Ishikawa (cell line): ENCODE measurements at regions not wholly inside any gene's neighbourhood (a gene's known extent, or its start where the extent isn't known, plus 50 kb on each side); places are given as distances from the start of the nearest gene placed in this dataset.

Experiments used
- CEBPB ChIP-seq: IDR thresholded peaks from 2 replicates; pipeline ENCODE4 v1.6.1; 2012
- CREB1 ChIP-seq: IDR thresholded peaks from 2 replicates; pipeline ENCODE4 v1.6.1; 2012; ENCODE audit warnings: low read depth
- EGR1 ChIP-seq: IDR thresholded peaks from 2 replicates; pipeline ENCODE4 v1.6.1; 2012
- EP300 ChIP-seq: IDR thresholded peaks from 2 replicates; pipeline ENCODE4 v1.6.1; 2012; ENCODE audit warnings: borderline replicate concordance
- MAX ChIP-seq: IDR thresholded peaks from 2 replicates; pipeline ENCODE4 v1.6.1; 2012
- RAD21 ChIP-seq: IDR thresholded peaks from 2 replicates; pipeline ENCODE4 v1.6.1; 2012; ENCODE audit warnings: low read depth
- REST ChIP-seq: IDR thresholded peaks from 2 replicates; pipeline ENCODE4 v1.6.1; 2012; ENCODE audit warnings: low read depth, mild to moderate bottlenecking
- TAF1 ChIP-seq: IDR thresholded peaks from 2 replicates; pipeline ENCODE4 v1.6.1; 2012; ENCODE audit warnings: low read depth, mild to moderate bottlenecking
- TCF12 ChIP-seq: IDR thresholded peaks from 2 replicates; pipeline ENCODE4 v1.6.1; 2012; ENCODE audit warnings: low read depth
- TEAD4 ChIP-seq: IDR thresholded peaks from 2 replicates; pipeline ENCODE4 v1.6.1; 2012
- USF1 ChIP-seq: IDR thresholded peaks from 2 replicates; pipeline ENCODE4 v1.6.1; 2012
- YY1 ChIP-seq: IDR thresholded peaks from 2 replicates; pipeline ENCODE4 v1.6.1; 2012; ENCODE audit warnings: low read depth

GRCh38 chr4:159422019-159422418 lies 319.1 kb downstream of the RAPGEF2 start:
- TF ChIP-seq CREB1 (no peak), REST (no peak), EP300 (no peak), TAF1 (no peak), MAX (no peak), TCF12 (no peak), CEBPB (no peak), EGR1 (no peak), USF1 (no peak), YY1 (no peak), RAD21 (no peak), TEAD4 (no peak)
